GM12873 (cell line): ENCODE measurements at regions not wholly inside any gene's neighbourhood (a gene's known extent, or its start where the extent isn't known, plus 50 kb on each side); places are given as distances from the start of the nearest gene placed in this dataset.

Experiments used
- CTCF ChIP-seq: IDR thresholded peaks from 2 replicates; pipeline ENCODE4 v1.5.1; 2012; ENCODE audit warnings: low read depth, mild to moderate bottlenecking, moderate library complexity, low read length, control low read depth; ENCODE audit not compliant: insufficient read depth; ENCODE audit errors: missing control alignments

- no peak for TF ChIP-seq CTCF
Observed at GRCh38 chr21:41557884-41558283, 49.9 kb upstream of the TMPRSS2 start.
